ENCODE measurements at regions not wholly inside any gene's neighbourhood (a gene's known extent, or its start where the extent isn't known, plus 50 kb on each side); places are given as distances from the start of the nearest gene placed in this dataset.

GRCh38 chr9:89850631-89851325 is 246.0 kb downstream of the GADD45G start:
- no peak for TF ChIP-seq CTCF (optimal IDR thresholded peaks at IDR 0.05 in 1 of 3, IDR thresholded peaks at IDR 0.05 in 1 of 3, conservative IDR thresholded peaks at IDR 0.05 in 1 of 3; ENCODE audit: extremely low read depth in 1 of 3, insufficient read depth in 2 of 3, low read length in 3 of 3)
- TF ChIP-seq EZH2 (IDR thresholded peaks at IDR 0.05; ENCODE audit: low read length): no peak

All from keratinocyte (primary cell).